Upper lobe of left lung (tissue), 6 donors: ENCODE measurements at regions not wholly inside any gene's neighbourhood (a gene's known extent, or its start where the extent isn't known, plus 50 kb on each side); places are given as distances from the start of the nearest gene placed in this dataset.

Experiments
- ATAC-seq, 2 donors: fragments of 200-7000 bp; cut with Tn5 transposase; one replicate each; pipeline ENCODE4 v1.9.1; 2022; ENCODE audit warnings: mild to moderate bottlenecking in 2 of 2, moderate library complexity in 2 of 2; ENCODE audit not compliant: low FRiP score in 2 of 2
- DNase-seq, 2 donors: peaks; one replicate each; pipeline ENCODE4 v3.0.0-alpha.2; 2019 to 2020
- H3K27ac ChIP-seq, 4 donors: fragments of 200-600 bp; sonication (generic); one replicate each; pipeline ENCODE4 v1.5.1; 2016 to 2019
- H3K27me3 ChIP-seq, 4 donors: fragments of 200-600 bp; sonication (generic); one replicate each; pipeline ENCODE4 v1.5.1; 2017 to 2019
- H3K36me3 ChIP-seq, 4 donors: fragments of 200-600 bp; sonication (generic); one replicate each; pipeline ENCODE4 v1.5.1; 2016 to 2019
- H3K4me1 ChIP-seq, 4 donors: fragments of 200-600 bp; sonication (generic); one replicate each; pipeline ENCODE4 v1.5.1; 2018 to 2019
- H3K4me3 ChIP-seq, 4 donors: fragments of 200-600 bp; sonication (generic); one replicate each; pipeline ENCODE4 v1.5.1; 2017 to 2019; ENCODE audit warnings: mild to moderate bottlenecking in 2 of 4, moderate library complexity in 1 of 4
- H3K9me3 ChIP-seq, 4 donors: fragments of 200-600 bp; sonication (generic); one replicate each; pipeline ENCODE4 v1.5.1; 2018 to 2019
- EP300 ChIP-seq, 4 donors: sonication (generic); formaldehyde crosslinking; IDR thresholded peaks; one replicate each; pipeline ENCODE4 v1.5.1; 2017; ENCODE audit warnings: antibody characterized with exemption in 4 of 4, control low read depth in 2 of 4
- POLR2A ChIP-seq, 4 donors: fragments of 450-650 bp; IDR thresholded peaks; one replicate each; pipeline ENCODE4 v1.5.1; 2016 to 2017; ENCODE audit warnings: antibody characterized with exemption in 4 of 4, mild to moderate bottlenecking in 2 of 4
- POLR2AphosphoS5 ChIP-seq, 2 donors: sonication (generic); formaldehyde crosslinking; IDR thresholded peaks; one replicate each; pipeline ENCODE4 v1.5.1; 2017; ENCODE audit warnings: antibody characterized with exemption in 2 of 2
- WGBS, 2 donors: methylation state at CpG; one replicate each; pipeline ENCODE4 v1.1.5; 2017 to 2018; 5-methylcytosine and 5-hydroxymethylcytosine counted together
- TF ChIP-seq, protein P1 (sequence below), 6 experiments: fragments of 450-650 bp in 4 of 6; fragments of 200-600 bp in 2 of 6; sonication (generic) in 2 of 6; IDR thresholded peaks; one replicate each; pipeline ENCODE4 v1.5.1; 2016 to 2019; ENCODE audit warnings: antibody characterized with exemption in 6 of 6
- donor health status: DM: no; HTN: no; CAD: no; lungs with moderate emphysema.
- donor health status: DM: no; HTN: yes; CAD: no; lungs with severe emphysema.

DNA sequence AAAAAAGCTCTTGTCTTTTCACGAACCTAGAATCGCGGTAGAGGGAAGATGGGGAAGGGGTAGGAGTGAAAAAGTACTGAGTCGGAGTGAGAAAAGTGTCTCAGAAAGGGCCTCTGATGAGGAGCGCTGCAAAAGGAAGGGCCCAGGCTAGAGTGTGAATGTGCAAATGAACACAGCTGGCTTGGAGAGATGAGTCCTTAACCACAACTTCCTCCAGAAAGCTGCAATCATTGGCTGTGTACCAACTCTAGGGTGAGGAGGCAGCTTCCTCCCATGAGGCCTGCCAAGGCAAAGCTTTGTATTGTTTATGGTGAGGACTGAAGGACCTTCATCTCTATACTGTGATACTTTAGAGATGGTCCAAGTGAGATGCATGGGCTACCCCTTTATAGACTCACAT, 566.9 kb upstream of the ANO5 start:
- DNase-seq: peak in 1 of 2 donors; percentile 41

DNA sequence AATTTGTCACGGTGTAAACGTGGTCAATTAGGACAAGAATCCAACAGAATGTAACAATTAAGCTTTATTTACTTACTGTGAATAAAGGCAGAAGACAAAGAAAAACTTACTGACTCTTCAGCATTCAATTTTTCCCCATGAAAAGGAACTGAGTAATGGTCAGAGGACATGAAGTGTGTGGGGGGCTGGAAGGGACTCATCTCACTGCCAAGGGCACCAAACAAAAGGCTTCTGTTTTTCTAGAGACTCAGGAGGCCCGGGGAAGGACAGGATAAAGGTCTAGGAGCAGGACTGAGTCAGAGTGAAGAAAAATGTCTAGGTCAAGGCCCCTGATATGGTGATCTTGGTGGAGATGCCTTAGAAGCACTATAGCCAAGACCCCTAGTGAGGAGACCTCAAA, 564.2 kb upstream of the ANO5 start:
- TF ChIP-seq POLR2A (IDR thresholded peaks at IDR 0.05) (no peak), POLR2AphosphoS5 (IDR thresholded peaks at IDR 0.05) (no peak), EP300 (IDR thresholded peaks at IDR 0.05) (no peak)
- TF ChIP-seq, protein P1, sequence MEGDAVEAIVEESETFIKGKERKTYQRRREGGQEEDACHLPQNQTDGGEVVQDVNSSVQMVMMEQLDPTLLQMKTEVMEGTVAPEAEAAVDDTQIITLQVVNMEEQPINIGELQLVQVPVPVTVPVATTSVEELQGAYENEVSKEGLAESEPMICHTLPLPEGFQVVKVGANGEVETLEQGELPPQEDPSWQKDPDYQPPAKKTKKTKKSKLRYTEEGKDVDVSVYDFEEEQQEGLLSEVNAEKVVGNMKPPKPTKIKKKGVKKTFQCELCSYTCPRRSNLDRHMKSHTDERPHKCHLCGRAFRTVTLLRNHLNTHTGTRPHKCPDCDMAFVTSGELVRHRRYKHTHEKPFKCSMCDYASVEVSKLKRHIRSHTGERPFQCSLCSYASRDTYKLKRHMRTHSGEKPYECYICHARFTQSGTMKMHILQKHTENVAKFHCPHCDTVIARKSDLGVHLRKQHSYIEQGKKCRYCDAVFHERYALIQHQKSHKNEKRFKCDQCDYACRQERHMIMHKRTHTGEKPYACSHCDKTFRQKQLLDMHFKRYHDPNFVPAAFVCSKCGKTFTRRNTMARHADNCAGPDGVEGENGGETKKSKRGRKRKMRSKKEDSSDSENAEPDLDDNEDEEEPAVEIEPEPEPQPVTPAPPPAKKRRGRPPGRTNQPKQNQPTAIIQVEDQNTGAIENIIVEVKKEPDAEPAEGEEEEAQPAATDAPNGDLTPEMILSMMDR (IDR thresholded peaks at IDR 0.05): no peak
- H3K27me3 ChIP-seq: no peaks in the 10 kb centered on the region
- no peaks in the 10 kb centered on the region for H3K9me3 ChIP-seq
- H3K4me3 ChIP-seq: no peak overlapping the region
- DNase-seq: no peak
- no peaks in the 10 kb centered on the region for H3K4me1 ChIP-seq
- no peak for ATAC-seq
- H3K36me3 ChIP-seq: no peaks in the 10 kb centered on the region
- no peak overlapping the region for H3K27ac ChIP-seq
- WGBS, 2 donors: 63 to 72% methylated on average over 3 of the region's 3 CpGs

More for the DNA sequence above, 566.9 kb upstream of the ANO5 start:
- H3K4me3 ChIP-seq: no peak overlapping the region
- TF ChIP-seq EP300 (IDR thresholded peaks at IDR 0.05) (no peak), POLR2A (IDR thresholded peaks at IDR 0.05) (no peak), POLR2AphosphoS5 (IDR thresholded peaks at IDR 0.05) (no peak)
- TF ChIP-seq, protein P1 (IDR thresholded peaks at IDR 0.05): no peak
- no peaks in the 10 kb centered on the region for H3K27me3 ChIP-seq
- no peaks in the 10 kb centered on the region for H3K36me3 ChIP-seq
- H3K9me3 ChIP-seq: no peaks in the 10 kb centered on the region
- H3K27ac ChIP-seq: no peak overlapping the region
- WGBS, 2 donors: 58 to 69% methylated on average over 5 of the region's 5 CpGs
- no peaks in the 10 kb centered on the region for H3K4me1 ChIP-seq
- peak; percentile 76 to 87 for ATAC-seq

- no peaks in the 10 kb centered on the region for H3K27me3 ChIP-seq
- H3K9me3 ChIP-seq: no peaks in the 10 kb centered on the region
- H3K4me1 ChIP-seq: no peaks in the 10 kb centered on the region
- ATAC-seq: no peak
- DNase-seq: no peak
- H3K27ac ChIP-seq: no peak overlapping the region
- TF ChIP-seq, protein P1 (IDR thresholded peaks at IDR 0.05): no peak
- no peak for TF ChIP-seq EP300 (IDR thresholded peaks at IDR 0.05)
- TF ChIP-seq POLR2A (IDR thresholded peaks at IDR 0.05): no peak
- no peak for TF ChIP-seq POLR2AphosphoS5 (IDR thresholded peaks at IDR 0.05)
- 95 to 100% methylated on average over 1 of the region's 1 CpG for WGBS, 2 donors
- H3K36me3 ChIP-seq: no peaks in the 10 kb centered on the region
- H3K4me3 ChIP-seq: no peak overlapping the region
These were observed 561.9 kb upstream of the ANO5 start for GRCh38 chr11:21630934-21631478.

GRCh38 chr11:21631991-21632390, 560.9 kb upstream of the ANO5 start:
- ATAC-seq (no peak), DNase-seq (no peak)
- H3K9me3 ChIP-seq: no peaks in the 10 kb centered on the region
- 84 to 86% methylated on average over 7 of the region's 7 CpGs for WGBS, 2 donors
- H3K4me3 ChIP-seq: no peak overlapping the region
- no peak for TF ChIP-seq POLR2AphosphoS5 (IDR thresholded peaks at IDR 0.05)
- TF ChIP-seq POLR2A (IDR thresholded peaks at IDR 0.05): no peak
- TF ChIP-seq, protein P1 (IDR thresholded peaks at IDR 0.05): no peak
- TF ChIP-seq EP300 (IDR thresholded peaks at IDR 0.05): no peak
- H3K27ac ChIP-seq: no peak overlapping the region
- no peaks in the 10 kb centered on the region for H3K36me3 ChIP-seq
- no peaks in the 10 kb centered on the region for H3K4me1 ChIP-seq
- no peaks in the 10 kb centered on the region for H3K27me3 ChIP-seq

- DNase-seq (no peak), ATAC-seq (no peak)
- H3K4me3 ChIP-seq: no peak overlapping the region
- no peak overlapping the region for H3K27ac ChIP-seq
- H3K36me3 ChIP-seq: no peaks in the 10 kb centered on the region
- no peaks in the 10 kb centered on the region for H3K9me3 ChIP-seq
- WGBS, 2 donors: 80 to 85% methylated on average over 3 of the region's 3 CpGs
- TF ChIP-seq POLR2AphosphoS5 (IDR thresholded peaks at IDR 0.05): no peak
- TF ChIP-seq, protein P1 (IDR thresholded peaks at IDR 0.05): no peak
- no peak for TF ChIP-seq EP300 (IDR thresholded peaks at IDR 0.05)
- no peak for TF ChIP-seq POLR2A (IDR thresholded peaks at IDR 0.05)
- no peaks in the 10 kb centered on the region for H3K27me3 ChIP-seq
- no peaks in the 10 kb centered on the region for H3K4me1 ChIP-seq
These were observed 558.4 kb upstream of the ANO5 start for GRCh38 chr11:21634491-21634890.
